HCT116 (cell line): ENCODE measurements at regions not wholly inside any gene's neighbourhood (a gene's known extent, or its start where the extent isn't known, plus 50 kb on each side); places are given as distances from the start of the nearest gene placed in this dataset.

ENCODE experiments used
- ATAC-seq: fragments of 200-7000 bp; cut with Tn5 transposase; 2 replicates; pipeline ENCODE4 v1.9.1; 2020; ENCODE audit warnings: mild to moderate bottlenecking, moderate library complexity
- BruUV-seq: library from RNA; stranded (reverse); fragments of 400-500 nt; replicated peaks from 2 replicates; lab custom pipeline; 2021; lab: Mats Ljungman, UMichigan
- CTCF ChIA-PET: fragments of 300-600 bp; sonication (Branson Sonifier 250); formaldehyde crosslinking; loops from one replicate; lab custom pipeline; 2021; ENCODE audit warnings: antibody characterized with exemption; lab: Charles Lee
- POLR2A ChIA-PET: fragments of 300-600, 350-600 bp; sonication (Branson Sonifier 250); formaldehyde crosslinking; loops from one replicate; lab custom pipeline; 2021; ENCODE audit warnings: antibody characterized with exemption; lab: Charles Lee
- RAD21 ChIA-PET, 2 experiments: fragments of 300-600 bp; sonication (Branson Sonifier 250); formaldehyde crosslinking; loops; one replicate each; lab custom pipeline; 2023; ENCODE audit warnings: low total read pairs in 2 of 2; ENCODE audit not compliant: uncharacterized antibody in 2 of 2, unreplicated experiment in 2 of 2, low non-redundant PET in 1 of 2; lab: Charles Lee
- DNase-seq: peaks from one replicate; pipeline ENCODE4 v3.0.0-alpha.2; 2010; ENCODE audit warnings: low read depth, low spot score
- H2AFZ ChIP-seq: fragments of 200-600 bp; shearing (Covaris generic), sonication (generic); 2 replicates; pipeline ENCODE4 v1.6.1; 2017; ENCODE audit warnings: low read depth, mixed run types, mixed read lengths, antibody characterized with exemption, low read length; ENCODE audit not compliant: poor library complexity, severe bottlenecking
- H3K27ac ChIP-seq: 2 replicates; pipeline ENCODE4 v1.5.1; 2012; ENCODE audit warnings: low read depth, low read length
- H3K27me3 ChIP-seq: fragments of 200-600 bp; sonication (generic); 2 replicates; pipeline ENCODE4 v1.6.1; 2016; ENCODE audit warnings: mixed run types, low read length, mixed read lengths; ENCODE audit not compliant: insufficient read depth
- H3K36me3 ChIP-seq, 2 experiments: fragments of 200-500 bp in 1 of 2; fragments of 200-600 bp in 1 of 2; sonication (Bioruptor generic) in 1 of 2; sonication (generic) in 1 of 2; 2 replicates each; pipeline versions ENCODE4 v1.5.1 to v1.6.1; 2014 to 2016; ENCODE audit warnings: low read length in 2 of 2, inconsistent platforms in 1 of 2, mixed read lengths in 1 of 2, mixed run types in 1 of 2; ENCODE audit not compliant: insufficient read depth in 2 of 2, control insufficient read depth in 1 of 2
- H3K4me1 ChIP-seq, 2 experiments: fragments of 200-600 bp in 1 of 2; sonication (generic) in 1 of 2; 2 replicates each; pipeline versions ENCODE4 v1.5.1 to v1.6.1; 2012 to 2017; ENCODE audit warnings: low read length in 2 of 2, inconsistent platforms in 1 of 2, mild to moderate bottlenecking in 1 of 2, mixed read lengths in 1 of 2, mixed run types in 1 of 2, moderate library complexity in 1 of 2; ENCODE audit not compliant: insufficient read depth in 2 of 2, control insufficient read depth in 1 of 2
- H3K4me2 ChIP-seq: fragments of 200-600 bp; sonication (generic); 2 replicates; pipeline ENCODE4 v1.6.1; 2017; ENCODE audit warnings: mixed run types, low read length, mixed read lengths
- H3K4me3 ChIP-seq, 2 experiments: fragments of 200-600 bp in 1 of 2; sonication (generic) in 1 of 2; replicated peaks in 1 of 2; 2 replicates each; pipeline ENCODE4 v1.5.1; 2011 to 2016; ENCODE audit warnings: low read length in 2 of 2, control low read depth in 1 of 2, low read depth in 1 of 2, mild to moderate bottlenecking in 1 of 2, mixed read lengths in 1 of 2, mixed run types in 1 of 2
- H3K79me2 ChIP-seq: fragments of 200-600 bp; sonication (generic); 2 replicates; pipeline ENCODE4 v1.6.1; 2017; ENCODE audit warnings: mild to moderate bottlenecking, mixed run types, low read length, moderate library complexity, mixed read lengths; ENCODE audit not compliant: insufficient read depth
- H3K9ac ChIP-seq: fragments of 200-600 bp; sonication (generic); 2 replicates; pipeline ENCODE4 v1.6.1; 2016; ENCODE audit warnings: low read length, mixed read lengths
- H3K9me2 ChIP-seq: fragments of 200-600 bp; sonication (generic), shearing (Covaris generic); 2 replicates; pipeline ENCODE4 v1.6.1; 2017; ENCODE audit warnings: mixed run types, mild to moderate bottlenecking, moderate library complexity; ENCODE audit not compliant: insufficient read depth
- H3K9me3 ChIP-seq, 2 experiments: fragments of 200-500 bp in 1 of 2; fragments of 200-600 bp in 1 of 2; sonication (Bioruptor generic) in 1 of 2; sonication (generic) in 1 of 2; 2 replicates each; pipeline ENCODE4 v1.6.1; 2014 to 2017; ENCODE audit warnings: low read length in 2 of 2, mixed read lengths in 2 of 2, inconsistent platforms in 1 of 2, low read depth in 1 of 2, mild to moderate bottlenecking in 1 of 2, mixed run types in 1 of 2, moderate library complexity in 1 of 2; ENCODE audit not compliant: control insufficient read depth in 1 of 2, insufficient read depth in 1 of 2
- H4K20me1 ChIP-seq: fragments of 200-600 bp; sonication (generic), shearing (Covaris generic); 2 replicates; pipeline ENCODE4 v1.6.1; 2017; ENCODE audit warnings: mixed run types, mild to moderate bottlenecking, moderate library complexity; ENCODE audit not compliant: insufficient read depth
- CBX3 ChIP-seq: IDR thresholded peaks from 2 replicates; pipeline ENCODE4 v1.6.1; 2012; ENCODE audit warnings: low read depth
- EGR1 ChIP-seq: IDR thresholded peaks from 2 replicates; pipeline ENCODE4 v1.6.1; 2012; ENCODE audit warnings: low read depth
- ELF1 ChIP-seq: IDR thresholded peaks from 2 replicates; pipeline ENCODE4 v1.6.1; 2012; ENCODE audit warnings: low read depth, borderline replicate concordance
- EZH2 ChIP-seq: fragments of 200-600 bp; sonication (generic); IDR thresholded peaks from 2 replicates; pipeline ENCODE4 v1.6.1; 2017; ENCODE audit warnings: antibody characterized with exemption, mixed run types
- EZH2phosphoT487 ChIP-seq: fragments of 200-600 bp; IDR thresholded peaks from 2 replicates; pipeline ENCODE4 v1.6.1; 2018; ENCODE audit warnings: antibody characterized with exemption, borderline replicate concordance
- FOSL1 ChIP-seq: IDR thresholded peaks from 2 replicates; pipeline ENCODE4 v1.6.1; 2012; ENCODE audit warnings: low read depth
- JUND ChIP-seq: IDR thresholded peaks from 2 replicates; pipeline ENCODE4 v1.6.1; 2012
- SRF ChIP-seq: IDR thresholded peaks from 2 replicates; pipeline ENCODE4 v1.6.1; 2012; ENCODE audit warnings: low read depth
- TCF7L2 ChIP-seq: IDR thresholded peaks from 2 replicates; pipeline ENCODE4 v1.7.0; 2011; ENCODE audit warnings: borderline replicate concordance, inconsistent platforms; ENCODE audit not compliant: insufficient read depth, insufficient read length; ENCODE audit errors: extremely low read depth
- YY1 ChIP-seq: IDR thresholded peaks from 2 replicates; pipeline ENCODE4 v1.6.1; 2011; ENCODE audit warnings: low read length, low read depth, moderate library complexity, mild to moderate bottlenecking; ENCODE audit not compliant: insufficient replicate concordance; ENCODE audit errors: extremely low read depth
- ZNF274 ChIP-seq: fragments of 200-500 bp; sonication (Bioruptor generic); IDR thresholded peaks from 2 replicates; pipeline ENCODE4 v1.6.1; 2014; ENCODE audit warnings: mild to moderate bottlenecking, low read depth, low read length, inconsistent platforms
- intact Hi-C: fragments of 100-400 bp; cut with micrococcal nuclease; formaldehyde crosslinking; loops from 2 replicates; pipeline ENCODE4 v1.10.0; 2022

DNA sequence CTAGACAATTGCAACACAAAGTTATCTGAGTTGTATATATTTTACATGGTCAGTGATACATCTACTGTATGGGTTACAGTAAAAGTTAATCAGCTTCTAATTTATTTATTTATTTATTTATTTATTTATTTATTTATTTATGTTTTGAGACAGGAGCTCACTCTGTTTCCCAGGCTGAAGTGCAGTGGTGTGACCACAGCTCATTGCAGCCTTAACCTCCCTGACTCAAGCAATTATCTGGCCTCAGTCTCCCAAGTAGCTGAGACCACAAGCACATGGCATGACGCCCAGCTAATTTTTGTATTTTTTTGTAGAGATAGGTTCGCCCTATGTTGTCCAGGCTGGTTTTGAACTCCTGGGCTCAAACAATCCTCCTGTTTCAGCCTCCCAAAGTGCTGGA is 241.6 kb downstream of the PTPRC start:
- ChIA-PET POLR2A (interaction anchor here (1.5 kb wide), 1 partner anchor 10 kb away, joined by 5 read pairs; no protein-coding TSS in a partner anchor), RAD21 (no interaction called here), CTCF (no interaction called here)
- no peak for TF ChIP-seq JUND
- no peak for TF ChIP-seq ELF1
- TF ChIP-seq TCF7L2: no peak
- no peak for TF ChIP-seq EZH2phosphoT487
- TF ChIP-seq SRF: no peak
- TF ChIP-seq ZNF274: no peak
- no peak for TF ChIP-seq FOSL1
- no peak for TF ChIP-seq EZH2
- TF ChIP-seq YY1: no peak
- no peak for TF ChIP-seq EGR1
- no peak for TF ChIP-seq CBX3
- H3K36me3 ChIP-seq: no peaks in the 10 kb centered on the region; a peak in 1 of 4 replicates
- peak; percentile 46 for ATAC-seq
- H3K4me3 ChIP-seq: no peak overlapping the region
- peak overlapping the region; percentile 67; the same call in 1 of the 2 replicates for H3K27ac ChIP-seq
- intact Hi-C loops: no loop called here
- peaks cover 17 to 25% of the 10 kb centered on the region in 2 experiments for H3K4me1 ChIP-seq
- H4K20me1 ChIP-seq: no peaks in the 10 kb centered on the region
- H3K9me2 ChIP-seq: no peaks in the 10 kb centered on the region
- no peaks in the 10 kb centered on the region for H3K79me2 ChIP-seq
- peak; percentile 35 for DNase-seq
- no peak overlapping the region for H3K9ac ChIP-seq
- H3K27me3 ChIP-seq: no peaks in the 10 kb centered on the region
- H3K9me3 ChIP-seq: no peaks in the 10 kb centered on the region
- no TSS peak for BruUV-seq
- H2AFZ ChIP-seq: no peak overlapping the region
- peak overlapping the region; percentile 50; the same call in 1 of the 2 replicates for H3K4me2 ChIP-seq
